ENCODE measurements at regions not wholly inside any gene's neighbourhood (a gene's known extent, or its start where the extent isn't known, plus 50 kb on each side); places are given as distances from the start of the nearest gene placed in this dataset.

DNA sequence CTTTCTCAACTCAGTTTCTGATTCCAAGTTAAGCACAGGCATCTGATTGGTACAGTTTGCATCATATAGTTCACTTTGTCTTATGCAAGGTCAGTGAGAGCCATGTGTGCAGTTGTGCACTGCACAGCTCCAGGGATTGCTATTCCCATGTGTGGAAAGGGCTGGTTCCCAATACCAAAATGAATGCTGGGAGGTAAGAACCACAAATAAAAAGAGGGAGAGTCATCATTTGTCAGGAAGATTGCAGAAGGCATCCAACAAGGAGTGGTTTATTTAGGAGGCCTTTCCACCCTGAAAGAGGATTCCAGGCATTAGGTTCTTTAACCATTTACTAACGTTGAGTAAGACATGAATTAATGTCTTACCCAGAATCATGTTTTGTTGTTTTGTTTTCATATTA, 141.2 kb upstream of the ST6GAL2 start:
- Histone ChIP-seq H3K27ac (ENCODE audit: low read depth, low read length, poor library complexity, severe bottlenecking) (no peak overlapping the region), H3K9me2 (ENCODE audit: insufficient read depth, low read length) (no peaks in the 10 kb centered on the region), H3K4me3 (ENCODE audit: low read depth, low read length, poor library complexity, severe bottlenecking) (no peak overlapping the region), H4K20me1 (ENCODE audit: insufficient read depth, low read length) (no peaks in the 10 kb centered on the region), H3K36me3 (ENCODE audit: insufficient read depth, low read length) (no peaks in the 10 kb centered on the region), H2AFZ (ENCODE audit: low read length) (no peak overlapping the region), H3K79me2 (ENCODE audit: insufficient read depth, low read depth, low read length) (no peaks in the 10 kb centered on the region), H3K4me1 (ENCODE audit: insufficient read depth, low read length, poor library complexity, severe bottlenecking) (no peaks in the 10 kb centered on the region), H3K4me2 (ENCODE audit: low read length) (no peak overlapping the region), H3K9me3 (ENCODE audit: low read length) (no peaks in the 10 kb centered on the region)
- ChIA-PET POLR2A (no interaction called here), CTCF (ENCODE audit: unreplicated experiment) (no interaction called here)
- TF ChIP-seq EZH2phosphoT487 (IDR thresholded peaks at IDR 0.05; ENCODE audit: borderline replicate concordance, low read depth, low read length), result no peak
- TF ChIP-seq, protein P1, sequence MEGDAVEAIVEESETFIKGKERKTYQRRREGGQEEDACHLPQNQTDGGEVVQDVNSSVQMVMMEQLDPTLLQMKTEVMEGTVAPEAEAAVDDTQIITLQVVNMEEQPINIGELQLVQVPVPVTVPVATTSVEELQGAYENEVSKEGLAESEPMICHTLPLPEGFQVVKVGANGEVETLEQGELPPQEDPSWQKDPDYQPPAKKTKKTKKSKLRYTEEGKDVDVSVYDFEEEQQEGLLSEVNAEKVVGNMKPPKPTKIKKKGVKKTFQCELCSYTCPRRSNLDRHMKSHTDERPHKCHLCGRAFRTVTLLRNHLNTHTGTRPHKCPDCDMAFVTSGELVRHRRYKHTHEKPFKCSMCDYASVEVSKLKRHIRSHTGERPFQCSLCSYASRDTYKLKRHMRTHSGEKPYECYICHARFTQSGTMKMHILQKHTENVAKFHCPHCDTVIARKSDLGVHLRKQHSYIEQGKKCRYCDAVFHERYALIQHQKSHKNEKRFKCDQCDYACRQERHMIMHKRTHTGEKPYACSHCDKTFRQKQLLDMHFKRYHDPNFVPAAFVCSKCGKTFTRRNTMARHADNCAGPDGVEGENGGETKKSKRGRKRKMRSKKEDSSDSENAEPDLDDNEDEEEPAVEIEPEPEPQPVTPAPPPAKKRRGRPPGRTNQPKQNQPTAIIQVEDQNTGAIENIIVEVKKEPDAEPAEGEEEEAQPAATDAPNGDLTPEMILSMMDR (conservative IDR thresholded peaks at IDR 0.05; ENCODE audit: low read length), result no peak
- intact Hi-C loops (cut with micrococcal nuclease; ENCODE audit: unreplicated experiment), result no loop called here
- DNase-seq (ENCODE audit: low spot score), result no peak
- BruUV-seq (replicated peaks), result no TSS peak

DNA sequence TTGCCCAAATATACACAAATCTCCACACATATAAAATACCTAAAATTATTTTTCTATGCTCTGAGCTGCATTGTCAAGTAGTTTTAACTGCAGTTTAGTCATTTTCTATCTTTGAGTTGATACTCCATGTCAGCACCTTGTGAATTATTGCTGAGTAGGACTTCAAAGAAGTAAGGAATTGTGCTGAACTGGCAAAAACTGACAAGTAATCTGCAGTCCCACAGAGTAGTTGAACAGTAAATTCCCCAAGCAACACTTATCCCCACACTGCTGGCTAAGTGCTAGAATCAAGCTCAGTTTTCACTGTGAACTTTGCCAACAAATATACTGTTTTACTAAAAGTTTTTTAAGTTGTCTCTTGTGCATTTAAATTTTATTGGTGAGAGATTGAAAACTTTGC, 141.8 kb upstream of the ST6GAL2 start:
- CTCF ChIA-PET (ENCODE audit: unreplicated experiment), result no interaction called here
- no peaks in the 10 kb centered on the region for H3K4me1 ChIP-seq (ENCODE audit: insufficient read depth, low read length, poor library complexity, severe bottlenecking)
- no TSS peak for BruUV-seq (replicated peaks)
- no peak overlapping the region for H3K27ac ChIP-seq (ENCODE audit: low read depth, low read length, poor library complexity, severe bottlenecking)
- intact Hi-C loops (cut with micrococcal nuclease; ENCODE audit: unreplicated experiment), result no loop called here
- no peak overlapping the region for H3K4me2 ChIP-seq (ENCODE audit: low read length)
- H4K20me1 ChIP-seq (ENCODE audit: insufficient read depth, low read length), result no peaks in the 10 kb centered on the region
- H3K79me2 ChIP-seq (ENCODE audit: insufficient read depth, low read depth, low read length), result no peaks in the 10 kb centered on the region
- DNase-seq (ENCODE audit: low spot score), result no peak
- H3K9me3 ChIP-seq (ENCODE audit: low read length), result no peaks in the 10 kb centered on the region
- no peaks in the 10 kb centered on the region for H3K36me3 ChIP-seq (ENCODE audit: insufficient read depth, low read length)
- TF ChIP-seq, protein P1 (conservative IDR thresholded peaks at IDR 0.05; ENCODE audit: low read length), result no peak
- no peak for TF ChIP-seq EZH2phosphoT487 (IDR thresholded peaks at IDR 0.05; ENCODE audit: borderline replicate concordance, low read depth, low read length)
- H3K4me3 ChIP-seq (ENCODE audit: low read depth, low read length, poor library complexity, severe bottlenecking), result no peak overlapping the region
- H3K9me2 ChIP-seq (ENCODE audit: insufficient read depth, low read length), result no peaks in the 10 kb centered on the region
- H2AFZ ChIP-seq (ENCODE audit: low read length), result no peak overlapping the region
- POLR2A ChIA-PET, result no interaction called here

DNA sequence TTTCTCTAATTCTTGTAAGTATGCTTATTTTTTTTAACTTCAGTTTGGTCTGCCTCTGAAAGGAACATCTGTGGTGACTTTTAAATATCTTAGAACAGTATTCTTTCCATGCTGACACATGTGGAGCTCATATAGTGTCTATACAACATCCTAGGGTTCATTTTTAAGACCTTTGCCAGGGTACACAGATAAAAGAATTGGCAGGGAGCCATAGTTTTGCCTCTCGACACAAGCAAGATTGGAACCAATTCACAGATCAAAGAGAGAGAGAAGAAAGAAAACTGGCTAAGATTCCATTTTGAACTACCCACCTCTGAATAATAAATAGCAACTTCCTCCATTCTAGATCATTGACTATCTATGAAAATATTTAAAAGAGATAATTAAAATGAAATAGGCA, 142.7 kb upstream of the ST6GAL2 start:
- H3K9me3 ChIP-seq (ENCODE audit: low read length), result no peaks in the 10 kb centered on the region
- H3K4me2 ChIP-seq (ENCODE audit: low read length), result no peak overlapping the region
- DNase-seq (ENCODE audit: low spot score), result no peak
- no peak overlapping the region for H3K27ac ChIP-seq (ENCODE audit: low read depth, low read length, poor library complexity, severe bottlenecking)
- no peaks in the 10 kb centered on the region for H3K9me2 ChIP-seq (ENCODE audit: insufficient read depth, low read length)
- CTCF ChIA-PET (ENCODE audit: unreplicated experiment), result no interaction called here
- no peaks in the 10 kb centered on the region for H3K79me2 ChIP-seq (ENCODE audit: insufficient read depth, low read depth, low read length)
- H4K20me1 ChIP-seq (ENCODE audit: insufficient read depth, low read length), result no peaks in the 10 kb centered on the region
- H3K4me3 ChIP-seq (ENCODE audit: low read depth, low read length, poor library complexity, severe bottlenecking), result no peak overlapping the region
- POLR2A ChIA-PET, result no interaction called here
- no peaks in the 10 kb centered on the region for H3K4me1 ChIP-seq (ENCODE audit: insufficient read depth, low read length, poor library complexity, severe bottlenecking)
- no peak for TF ChIP-seq EZH2phosphoT487 (IDR thresholded peaks at IDR 0.05; ENCODE audit: borderline replicate concordance, low read depth, low read length)
- TF ChIP-seq, protein P1 (conservative IDR thresholded peaks at IDR 0.05; ENCODE audit: low read length), result no peak
- BruUV-seq (replicated peaks), result no TSS peak
- H3K36me3 ChIP-seq (ENCODE audit: insufficient read depth, low read length), result no peaks in the 10 kb centered on the region
- no peak overlapping the region for H2AFZ ChIP-seq (ENCODE audit: low read length)
- intact Hi-C loops (cut with micrococcal nuclease; ENCODE audit: unreplicated experiment), result no loop called here
